ENCODE measurements at regions not wholly inside any gene's neighbourhood (a gene's known extent, or its start where the extent isn't known, plus 50 kb on each side); places are given as distances from the start of the nearest gene placed in this dataset.

DNA sequence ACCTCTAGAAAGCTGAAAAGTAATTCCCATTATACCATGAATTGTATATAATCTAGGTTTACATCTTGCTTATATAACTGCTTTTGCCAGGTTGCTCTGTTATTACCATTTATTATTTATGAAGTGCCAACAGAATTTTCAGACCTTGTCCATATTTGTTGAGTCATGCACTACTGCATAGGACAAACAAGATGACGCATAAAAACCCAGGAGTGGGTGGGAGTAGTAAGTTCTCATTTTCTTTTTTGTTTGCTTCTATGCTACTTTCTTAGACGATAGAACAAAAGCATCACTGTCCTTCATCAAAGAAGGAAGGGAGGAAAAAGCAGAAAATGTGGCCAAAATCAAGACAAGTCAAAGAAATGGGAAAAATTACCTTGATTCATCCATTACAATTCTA lies 119.0 kb upstream of the RASSF8 start:
- in situ Hi-C loops (cut with HindIII; ENCODE audit: low sequenced_read_pairs) = no loop called here
- no peak for DNase-seq (ENCODE audit: low spot score)

DNA sequence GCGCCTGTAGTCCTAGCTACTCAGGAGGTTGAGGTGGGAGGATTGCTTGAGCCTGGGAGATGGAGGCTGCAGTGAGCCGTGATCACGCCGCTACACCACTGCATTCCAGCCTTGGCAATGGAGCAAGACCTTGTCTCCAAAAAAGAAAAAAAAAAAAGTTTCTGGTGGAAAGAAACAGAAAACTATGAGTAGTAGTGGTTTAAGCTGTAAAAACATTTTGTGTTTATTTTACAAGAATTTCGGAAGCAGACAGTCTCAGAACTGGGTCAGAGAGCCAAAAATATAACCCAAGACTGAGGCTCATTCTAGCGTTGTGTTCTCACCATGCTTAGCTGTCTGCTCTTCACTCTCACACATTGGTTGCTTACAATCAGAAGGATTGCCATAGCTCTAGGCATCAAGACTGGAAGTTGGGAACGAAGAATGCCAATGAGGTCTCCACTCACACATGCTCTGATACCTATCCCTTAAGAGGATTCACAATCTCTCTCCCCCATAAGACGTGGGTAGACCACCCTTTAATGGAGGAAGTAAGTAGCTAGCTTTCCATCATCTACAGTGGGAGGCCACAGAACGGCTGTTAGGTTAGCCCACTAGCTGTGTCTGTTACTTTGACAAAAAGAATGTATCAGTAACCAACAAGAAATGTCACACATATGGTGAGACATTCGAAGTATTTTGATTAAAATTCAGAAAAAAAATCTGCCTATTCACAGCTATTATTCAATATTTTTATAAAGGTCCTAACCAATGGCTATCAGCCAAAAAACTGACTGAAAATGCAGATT lies 117.6 kb upstream of the RASSF8 start:
- in situ Hi-C loops (cut with HindIII; ENCODE audit: low sequenced_read_pairs) = no loop called here
- no peak for DNase-seq (ENCODE audit: low spot score)

DNA sequence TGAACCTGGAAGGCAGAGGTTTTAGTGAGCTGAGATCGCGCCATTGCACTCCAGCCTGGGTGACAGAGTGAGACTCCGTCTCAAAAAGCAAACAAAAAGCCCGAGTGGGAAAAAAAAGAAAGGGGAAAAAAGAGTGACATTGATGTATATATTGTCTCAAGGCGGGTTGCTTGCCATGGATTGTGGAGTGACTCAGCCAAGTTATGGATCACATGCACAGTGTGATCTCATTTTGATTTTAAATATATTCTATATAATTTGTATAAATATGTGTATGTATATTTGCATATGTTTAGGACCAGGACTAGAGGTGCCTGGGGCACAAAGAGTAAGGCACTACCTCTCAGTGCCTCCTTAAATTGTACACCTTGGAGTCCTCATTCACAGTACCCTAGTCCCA lies 116.2 kb upstream of the RASSF8 start:
- in situ Hi-C loops (cut with HindIII; ENCODE audit: low sequenced_read_pairs) = no loop called here
- DNase-seq (ENCODE audit: low spot score) = no peak

DNA sequence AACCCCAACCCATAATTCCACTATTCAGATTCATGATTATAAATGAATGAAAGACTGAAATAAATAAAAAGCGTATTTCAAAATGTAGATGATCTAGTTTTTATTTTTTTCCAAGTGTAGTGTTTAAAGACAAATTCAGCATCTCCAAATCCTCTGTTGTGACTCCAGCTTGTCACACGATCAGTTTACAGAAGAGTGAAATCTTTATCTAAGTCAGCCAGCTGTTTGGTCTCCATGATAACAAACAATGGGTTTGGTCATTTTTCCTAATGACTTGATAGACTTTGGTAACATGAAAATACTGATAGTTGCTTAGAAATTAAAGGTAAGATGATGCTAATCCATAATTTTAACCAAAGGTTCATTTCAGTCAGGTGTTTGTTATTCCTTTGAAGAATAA lies 114.5 kb upstream of the RASSF8 start:
- no peak for DNase-seq (ENCODE audit: low spot score)
- in situ Hi-C loops (cut with HindIII; ENCODE audit: low sequenced_read_pairs) = no loop called here

DNA sequence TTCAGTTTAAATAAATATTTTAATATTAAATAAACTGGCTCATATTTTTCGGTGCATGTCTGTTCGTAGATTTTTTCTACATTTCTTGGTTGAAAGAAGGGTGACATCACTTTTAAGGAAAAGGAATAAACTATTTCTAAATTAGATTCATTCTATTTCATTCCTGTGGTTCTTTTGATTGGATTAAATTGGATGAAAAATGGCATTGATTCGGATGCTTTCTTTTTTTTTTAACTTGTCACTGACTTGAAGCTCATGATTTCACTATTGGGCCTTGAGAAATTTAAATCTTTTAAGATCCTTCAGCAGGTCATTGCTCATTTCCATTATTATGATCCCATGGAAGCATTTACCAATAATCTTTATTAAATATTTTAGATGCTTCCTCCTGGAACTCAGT lies 113.1 kb upstream of the RASSF8 start:
- in situ Hi-C loops (cut with HindIII; ENCODE audit: low sequenced_read_pairs) = no loop called here
- no peak for DNase-seq (ENCODE audit: low spot score)

DNA sequence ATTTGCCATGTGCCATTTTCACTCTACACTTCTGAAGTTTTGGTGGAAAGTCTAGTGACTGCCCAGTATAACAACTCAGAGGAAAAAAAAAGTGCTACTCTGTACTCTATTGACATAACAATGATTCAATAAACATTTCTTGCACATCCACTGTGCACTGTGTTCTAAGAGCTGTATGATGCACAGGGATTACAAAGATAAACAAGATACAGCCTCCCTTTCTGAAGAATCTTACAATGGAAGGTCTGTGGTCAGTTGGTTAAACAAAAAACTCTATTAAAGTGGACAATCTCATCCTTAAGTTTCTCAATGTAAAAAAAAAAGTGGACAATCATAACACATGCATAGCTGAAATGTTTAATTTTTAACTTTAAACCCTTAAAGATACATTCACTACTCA lies 105.7 kb upstream of the RASSF8 start:
- DNase-seq (ENCODE audit: low spot score) = no peak
- in situ Hi-C loops (cut with HindIII; ENCODE audit: low sequenced_read_pairs) = no loop called here

DNA sequence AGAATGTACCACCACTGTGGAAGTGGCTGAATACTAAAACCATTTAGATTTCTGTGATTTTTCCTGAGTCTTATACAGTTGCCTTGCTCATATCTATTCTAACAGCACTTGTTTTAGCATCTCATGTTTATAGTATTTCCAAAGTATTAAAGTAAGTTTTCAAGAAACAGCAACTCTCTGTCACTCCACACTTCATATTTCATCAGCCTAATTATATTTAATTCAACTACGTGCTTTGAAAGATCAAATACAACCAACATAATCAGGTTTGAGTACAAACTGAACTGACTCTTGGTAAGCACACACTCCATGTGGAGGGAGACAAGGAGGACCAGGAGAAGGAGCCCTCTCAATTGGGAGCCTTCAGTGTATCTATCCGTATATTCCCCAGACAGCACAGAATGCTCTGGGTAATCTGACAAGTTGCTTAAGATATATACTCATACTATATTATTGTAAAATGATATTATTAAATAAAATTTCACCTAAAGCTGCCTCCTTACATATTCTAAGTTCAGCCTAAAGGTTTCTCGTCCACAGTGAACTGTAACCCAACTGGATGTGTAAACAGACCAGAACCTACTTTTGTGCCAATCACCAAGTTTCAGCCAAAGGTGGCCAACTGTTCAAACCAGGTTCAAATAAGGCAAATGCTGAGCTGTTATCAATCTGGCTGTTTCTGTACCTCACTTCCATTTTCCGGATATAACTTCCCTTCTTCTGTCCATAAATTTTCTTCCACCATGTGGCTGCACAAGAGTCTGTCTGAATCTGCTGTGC lies 105.0 kb upstream of the RASSF8 start:
- DNase-seq (ENCODE audit: low spot score) = no peak
- in situ Hi-C loops (cut with HindIII; ENCODE audit: low sequenced_read_pairs) = no loop called here

DNA sequence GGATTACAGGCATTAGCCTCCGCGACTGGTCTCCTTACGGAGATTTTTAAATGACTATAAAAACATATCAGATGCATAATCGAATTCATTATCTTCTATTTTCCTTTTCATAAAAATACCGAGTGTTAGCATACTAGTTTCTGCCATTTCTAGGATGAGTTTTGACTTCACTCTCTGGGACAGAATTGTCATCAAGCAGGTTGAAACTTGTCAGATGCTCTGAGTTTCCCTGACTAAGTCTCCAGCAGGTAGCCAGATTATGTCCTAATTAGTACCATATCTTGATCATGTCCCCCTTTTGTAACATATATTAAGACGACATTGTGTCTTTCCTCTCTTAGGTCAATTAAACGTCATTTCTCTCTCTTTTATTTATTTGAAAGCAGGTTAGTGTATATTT lies 103.5 kb upstream of the RASSF8 start:
- in situ Hi-C loops (cut with HindIII; ENCODE audit: low sequenced_read_pairs) = no loop called here
- no peak for DNase-seq (ENCODE audit: low spot score)

DNA sequence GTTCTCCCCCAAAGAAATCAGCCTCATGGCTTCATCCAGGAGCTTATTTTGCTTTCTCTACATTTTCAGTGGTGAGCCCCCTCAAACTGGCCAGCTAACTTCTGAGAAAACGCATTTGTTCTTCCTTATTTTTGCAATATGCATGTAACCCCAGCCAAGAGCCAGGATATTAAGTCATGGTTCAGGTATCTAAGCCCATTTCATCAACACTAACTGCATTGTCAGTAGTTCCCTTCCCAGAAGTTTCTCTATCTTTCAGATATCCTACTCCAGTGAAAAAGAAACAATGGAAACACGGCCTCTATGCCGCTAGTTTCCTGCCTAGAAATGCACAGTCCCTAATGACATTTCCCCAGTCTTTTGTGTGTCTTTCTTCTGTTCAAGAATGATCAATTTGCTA lies 102.8 kb upstream of the RASSF8 start:
- no peak for DNase-seq (ENCODE audit: low spot score)
- in situ Hi-C loops (cut with HindIII; ENCODE audit: low sequenced_read_pairs) = no loop called here

DNA sequence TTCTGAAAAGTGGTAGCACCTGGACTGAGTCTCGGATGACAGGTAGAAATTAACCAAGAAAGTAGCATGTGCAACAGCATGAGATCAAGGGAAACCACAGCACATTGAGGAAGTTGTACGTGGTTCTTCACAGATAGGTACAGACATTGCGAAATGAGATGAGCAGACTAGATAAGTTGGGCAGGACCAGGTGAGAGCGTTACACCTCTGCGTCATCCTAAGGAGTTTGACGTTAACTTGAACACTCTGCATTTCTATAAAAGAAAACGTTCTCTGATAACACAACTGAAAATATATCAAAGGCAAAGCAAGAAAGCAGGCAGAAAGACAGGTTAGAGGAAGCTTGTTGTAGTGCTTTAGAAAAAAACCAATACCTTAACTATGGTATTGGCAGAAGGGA lies 98.5 kb upstream of the RASSF8 start:
- in situ Hi-C loops (cut with HindIII; ENCODE audit: low sequenced_read_pairs) = no loop called here
- no peak for DNase-seq (ENCODE audit: low spot score)

DNA sequence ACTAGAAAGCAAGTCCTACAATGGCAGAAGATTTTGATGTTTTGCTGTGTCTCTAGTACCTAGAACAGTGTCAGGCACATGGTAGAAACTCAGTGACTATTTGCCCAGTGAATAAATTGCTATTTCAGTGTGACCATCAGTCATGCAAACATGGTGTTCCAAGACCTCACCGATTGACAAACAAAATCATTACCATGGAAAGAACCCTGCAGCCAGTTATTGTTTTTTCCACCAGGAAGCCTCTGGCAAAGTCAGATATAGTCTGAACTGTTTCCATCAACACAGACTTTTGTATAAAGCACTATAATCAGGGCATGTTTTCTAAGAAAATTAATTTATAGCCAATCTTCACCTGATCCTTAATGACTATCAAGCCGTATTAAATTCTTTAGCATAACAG lies 97.3 kb upstream of the RASSF8 start:
- in situ Hi-C loops (cut with HindIII; ENCODE audit: low sequenced_read_pairs) = no loop called here

DNA sequence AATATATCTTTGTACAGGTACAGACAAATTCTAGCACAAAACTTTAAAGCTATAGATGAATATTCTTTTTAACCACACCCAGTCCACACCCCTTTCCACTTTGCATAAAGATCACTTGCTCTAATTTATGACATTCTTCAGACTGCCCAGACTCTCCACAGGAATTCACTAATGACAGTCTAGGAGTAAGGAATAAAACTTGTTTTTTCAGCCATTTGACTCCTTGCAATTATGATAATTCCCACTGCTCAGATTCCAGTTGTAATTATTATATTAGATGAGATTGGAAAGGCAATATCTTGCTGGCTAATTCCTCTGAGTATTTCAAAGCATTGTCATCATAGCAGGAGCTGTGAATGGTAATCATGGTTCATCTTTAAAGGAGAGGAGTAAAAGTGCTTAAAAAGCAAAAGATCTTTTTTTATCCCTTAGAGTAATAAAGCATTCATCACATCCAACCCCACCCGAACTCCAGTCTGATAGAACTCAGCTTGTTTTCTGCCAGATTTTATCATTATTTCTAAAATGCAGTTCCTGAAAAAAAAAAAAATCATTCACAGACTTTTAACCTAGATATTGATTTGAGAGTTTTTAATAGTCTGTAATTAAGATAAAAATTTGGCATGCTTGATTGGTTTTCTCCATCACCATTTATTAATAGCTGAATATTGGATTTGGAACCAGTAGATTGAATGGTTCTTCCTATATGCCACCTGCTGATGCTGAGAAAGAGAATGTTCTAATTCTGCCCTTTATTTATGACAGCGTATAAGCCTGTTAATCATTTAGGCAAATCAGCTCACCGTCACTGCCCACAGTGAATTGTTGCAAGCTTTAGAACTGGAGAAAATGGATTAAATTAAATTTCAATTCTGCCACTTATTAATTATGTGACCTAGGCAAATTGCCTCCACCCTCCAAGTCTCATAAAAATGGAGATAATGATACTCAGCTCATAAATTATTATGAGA lies 93.9 kb upstream of the RASSF8 start:
- in situ Hi-C loops (cut with HindIII; ENCODE audit: low sequenced_read_pairs) = no loop called here
- DNase-seq (ENCODE audit: low spot score) = no peak

More for the DNA sequence above, 97.3 kb upstream of the RASSF8 start:
- no peak for DNase-seq (ENCODE audit: low spot score)

DNA sequence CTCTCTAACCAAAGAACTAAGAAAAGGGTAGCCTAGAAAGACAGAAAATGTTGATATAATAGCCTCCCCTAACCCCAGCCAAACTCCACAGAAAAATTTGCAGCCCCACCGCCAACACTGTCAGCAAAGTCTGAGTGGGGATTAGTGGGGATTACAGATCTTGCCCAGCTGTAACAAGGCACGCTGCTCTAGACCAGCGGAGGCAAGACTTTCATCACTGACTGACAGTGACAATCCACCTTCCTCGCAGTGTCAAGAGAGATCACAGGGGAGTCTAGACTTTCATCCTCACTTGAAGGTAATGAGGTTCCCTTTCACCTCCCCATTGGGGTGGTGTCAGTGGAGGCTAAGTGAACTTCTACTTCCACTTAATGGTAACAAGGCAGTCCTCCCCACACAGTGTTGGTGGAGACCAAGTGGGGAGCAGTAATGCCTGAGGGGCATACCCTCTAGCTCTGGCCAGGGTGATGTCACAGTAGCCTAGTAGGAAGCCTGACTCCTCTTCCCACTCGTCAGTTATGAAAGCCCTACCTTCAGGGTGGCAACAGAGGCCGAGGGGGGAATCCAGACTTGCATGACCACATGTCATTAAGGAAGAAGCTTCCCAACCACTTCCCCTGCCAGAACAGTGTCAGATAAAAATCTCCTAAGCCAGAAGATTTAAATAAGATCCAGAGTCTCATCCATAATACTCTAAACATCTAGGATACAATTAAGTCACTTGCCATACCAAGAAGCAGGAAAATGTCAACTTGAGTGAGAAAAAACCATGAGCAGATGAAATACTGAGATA lies 91.7 kb upstream of the RASSF8 start:
- in situ Hi-C loops (cut with HindIII; ENCODE audit: low sequenced_read_pairs) = no loop called here
- DNase-seq (ENCODE audit: low spot score) = no peak

DNA sequence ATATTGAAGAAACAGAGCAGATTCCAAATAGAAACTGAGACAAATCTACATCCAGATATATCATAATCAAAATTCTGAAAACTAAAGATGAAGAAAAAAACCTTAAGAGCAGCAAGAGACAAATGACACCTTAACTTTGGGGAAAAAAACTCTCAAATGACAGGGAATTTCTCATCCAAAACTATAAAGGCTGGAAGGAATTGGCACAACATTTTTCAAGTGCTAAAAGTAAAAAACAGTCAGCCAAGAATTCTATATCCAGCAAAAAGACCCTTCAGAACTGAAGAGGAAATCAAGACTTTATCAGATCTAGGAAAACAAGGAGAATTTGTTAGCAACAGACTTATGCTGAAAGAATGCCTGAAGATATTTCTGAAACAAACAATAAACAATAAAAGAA lies 90.3 kb upstream of the RASSF8 start:
- in situ Hi-C loops (cut with HindIII; ENCODE audit: low sequenced_read_pairs) = no loop called here
- DNase-seq (ENCODE audit: low spot score) = no peak

DNA sequence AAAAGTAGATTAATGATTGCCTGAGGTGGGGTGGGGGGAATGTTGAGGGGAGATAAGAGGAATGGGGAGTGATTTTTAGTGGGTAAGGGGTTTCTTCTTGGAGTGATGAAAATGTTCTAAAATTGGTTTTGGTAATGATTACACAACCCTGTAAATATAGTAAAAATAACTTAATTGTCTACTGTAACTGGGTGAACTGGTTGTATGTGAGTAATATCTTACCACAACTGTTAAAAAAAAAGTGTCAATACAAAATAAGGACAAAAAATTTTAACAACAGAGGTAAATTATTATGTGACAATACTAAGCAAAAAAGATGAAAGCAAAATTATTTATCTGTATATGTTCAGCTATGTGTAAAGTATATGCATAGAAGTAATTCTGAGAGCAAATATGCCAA lies 86.3 kb upstream of the RASSF8 start:
- in situ Hi-C loops (cut with HindIII; ENCODE audit: low sequenced_read_pairs) = no loop called here

DNA sequence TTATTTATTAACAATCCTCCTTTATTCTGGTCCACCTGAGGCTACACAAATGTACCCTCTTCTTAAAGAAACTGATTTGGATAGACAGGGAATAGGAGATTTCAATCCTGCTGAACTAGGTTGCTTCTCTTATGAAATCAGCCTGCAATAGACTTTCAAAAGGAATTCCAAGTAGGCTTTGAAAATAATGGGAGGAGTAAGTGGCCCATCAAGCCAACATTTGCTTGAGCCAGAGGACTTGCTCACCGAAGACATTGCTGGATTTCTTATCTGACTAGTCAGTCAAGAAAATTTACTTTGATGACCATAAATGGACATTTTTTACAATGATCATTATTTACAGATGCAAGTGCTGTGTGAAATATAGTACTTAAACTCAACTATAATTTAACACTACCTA lies 82.8 kb upstream of the RASSF8 start:
- no peak for DNase-seq (ENCODE audit: low spot score)
- in situ Hi-C loops (cut with HindIII; ENCODE audit: low sequenced_read_pairs) = no loop called here

More for the DNA sequence above, 86.3 kb upstream of the RASSF8 start:
- no peak for DNase-seq (ENCODE audit: low spot score)

DNA sequence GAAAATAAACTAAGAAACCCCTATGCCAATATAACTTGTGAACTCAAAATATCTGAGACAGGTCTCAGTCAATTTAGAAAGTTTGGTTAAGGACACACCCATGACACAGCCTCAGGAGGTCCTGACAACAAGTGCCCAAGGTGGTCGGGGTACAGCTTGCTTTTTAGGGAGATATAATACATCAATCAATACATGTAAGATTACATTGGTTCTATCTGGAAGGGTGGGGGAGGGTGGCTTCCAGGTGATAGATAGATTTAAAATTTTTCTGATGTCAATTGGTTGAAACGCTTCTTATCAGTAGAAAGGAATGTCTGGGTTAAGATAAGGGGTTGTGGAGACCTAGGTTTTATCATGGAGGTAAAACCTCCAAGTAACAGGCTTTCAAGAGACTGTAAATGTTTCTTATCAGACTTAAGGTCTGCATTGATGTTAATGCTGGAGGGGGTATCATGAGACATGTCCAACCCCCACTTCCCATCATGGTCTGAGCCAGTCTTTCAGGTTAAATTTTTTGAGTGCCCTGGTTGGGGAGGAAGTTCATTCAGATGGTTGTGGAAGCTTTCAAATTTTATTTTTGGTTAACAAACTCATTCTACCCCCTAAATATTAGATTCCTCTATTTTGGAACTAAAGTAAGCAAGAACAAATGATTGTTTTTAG lies 82.0 kb upstream of the RASSF8 start:
- no peak for DNase-seq (ENCODE audit: low spot score)
- in situ Hi-C loops (cut with HindIII; ENCODE audit: low sequenced_read_pairs) = no loop called here

DNA sequence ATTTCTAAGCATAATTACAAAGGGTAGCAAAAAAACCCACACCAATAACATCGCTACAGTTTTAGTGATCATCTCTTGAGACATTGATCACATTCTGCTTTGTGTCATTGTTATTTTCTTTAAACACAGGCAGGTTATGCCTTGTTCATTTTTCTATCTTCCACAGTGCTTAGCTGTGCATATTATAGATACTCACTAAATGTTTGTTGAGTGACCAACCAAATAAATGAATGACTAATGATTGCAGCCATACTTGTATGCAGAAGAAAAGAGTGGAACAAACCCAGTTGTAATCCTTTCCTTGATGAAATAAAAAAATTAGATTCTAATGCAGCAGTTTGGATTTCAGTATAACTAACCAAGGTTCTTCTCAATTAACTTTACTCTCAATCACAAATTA lies 81.0 kb upstream of the RASSF8 start:
- in situ Hi-C loops (cut with HindIII; ENCODE audit: low sequenced_read_pairs) = no loop called here
- DNase-seq (ENCODE audit: low spot score) = no peak

DNA sequence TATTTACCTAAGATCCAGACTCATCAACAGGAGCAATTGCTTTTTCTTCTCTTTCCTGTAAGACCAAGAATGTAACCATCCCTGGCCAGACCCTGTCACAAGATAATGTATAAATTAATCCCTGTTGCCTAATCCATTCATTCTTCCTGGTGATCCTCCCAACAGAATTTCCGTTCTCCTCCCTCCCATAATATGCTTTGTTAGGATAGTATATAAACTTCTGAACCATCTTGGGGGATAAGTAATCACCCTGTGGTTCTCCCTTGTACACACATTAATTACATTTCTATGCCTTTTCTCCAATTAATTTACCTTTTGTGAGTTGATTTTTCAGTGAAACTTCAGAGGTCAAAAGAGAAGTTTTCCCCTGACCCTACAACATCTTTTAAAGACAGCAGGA lies 76.2 kb upstream of the RASSF8 start:
- in situ Hi-C loops (cut with HindIII; ENCODE audit: low sequenced_read_pairs) = no loop called here
- DNase-seq (ENCODE audit: low spot score) = no peak

Measured in G401 (cell line).